Adrenal gland (tissue), 5 donors: ENCODE measurements at regions not wholly inside any gene's neighbourhood (a gene's known extent, or its start where the extent isn't known, plus 50 kb on each side); places are given as distances from the start of the nearest gene placed in this dataset.

Experiments
- POLR2A ChIP-seq, 2 donors: fragments of 450-650 bp; IDR thresholded peaks; one replicate each; pipeline ENCODE4 v1.6.1; 2017; ENCODE audit warnings: antibody characterized with exemption in 2 of 2, mild to moderate bottlenecking in 2 of 2, moderate library complexity in 1 of 2
- TF ChIP-seq, protein P1 (sequence below), 6 experiments: fragments of 450-650 bp in 4 of 6; fragments of 200-600 bp in 2 of 6; sonication (generic) in 1 of 6; IDR thresholded peaks; 1 replicate in 5 of 6; 2 replicates in 1 of 6; pipeline versions ENCODE4 v1.5.1 to v1.8.0; 2016 to 2021; ENCODE audit warnings: antibody characterized with exemption in 6 of 6, mild to moderate bottlenecking in 2 of 6, moderate library complexity in 1 of 6
- donor health status: DM: no; HTN: no; CAD: no.

DNA sequence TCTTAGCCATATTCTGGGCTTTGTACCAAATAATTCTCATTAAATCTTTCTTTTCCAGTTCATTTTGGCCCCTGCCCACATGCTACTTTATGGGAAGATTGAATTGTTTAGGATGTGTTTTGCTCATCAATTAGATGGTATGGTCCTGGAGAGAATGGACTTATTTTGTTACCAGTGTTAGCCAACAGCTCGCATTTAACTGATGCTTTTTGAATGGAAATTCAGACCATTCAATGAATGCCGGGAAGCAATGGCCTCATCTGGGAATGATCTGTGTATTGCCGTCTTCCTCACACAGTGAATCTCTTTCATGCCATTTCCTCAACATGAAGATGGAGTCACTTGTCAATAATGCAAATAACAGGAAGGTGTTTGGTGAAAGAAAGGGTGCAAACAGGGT, 370.6 kb upstream of the PIK3R1 start:
- TF ChIP-seq, protein P1, sequence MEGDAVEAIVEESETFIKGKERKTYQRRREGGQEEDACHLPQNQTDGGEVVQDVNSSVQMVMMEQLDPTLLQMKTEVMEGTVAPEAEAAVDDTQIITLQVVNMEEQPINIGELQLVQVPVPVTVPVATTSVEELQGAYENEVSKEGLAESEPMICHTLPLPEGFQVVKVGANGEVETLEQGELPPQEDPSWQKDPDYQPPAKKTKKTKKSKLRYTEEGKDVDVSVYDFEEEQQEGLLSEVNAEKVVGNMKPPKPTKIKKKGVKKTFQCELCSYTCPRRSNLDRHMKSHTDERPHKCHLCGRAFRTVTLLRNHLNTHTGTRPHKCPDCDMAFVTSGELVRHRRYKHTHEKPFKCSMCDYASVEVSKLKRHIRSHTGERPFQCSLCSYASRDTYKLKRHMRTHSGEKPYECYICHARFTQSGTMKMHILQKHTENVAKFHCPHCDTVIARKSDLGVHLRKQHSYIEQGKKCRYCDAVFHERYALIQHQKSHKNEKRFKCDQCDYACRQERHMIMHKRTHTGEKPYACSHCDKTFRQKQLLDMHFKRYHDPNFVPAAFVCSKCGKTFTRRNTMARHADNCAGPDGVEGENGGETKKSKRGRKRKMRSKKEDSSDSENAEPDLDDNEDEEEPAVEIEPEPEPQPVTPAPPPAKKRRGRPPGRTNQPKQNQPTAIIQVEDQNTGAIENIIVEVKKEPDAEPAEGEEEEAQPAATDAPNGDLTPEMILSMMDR (IDR thresholded peaks at IDR 0.05): no peak
- no peak for TF ChIP-seq POLR2A (IDR thresholded peaks at IDR 0.05)
